Liver (tissue), 8 donors: ENCODE measurements at regions not wholly inside any gene's neighbourhood (a gene's known extent, or its start where the extent isn't known, plus 50 kb on each side); places are given as distances from the start of the nearest gene placed in this dataset.

Experiments used
- DNase-seq: peaks from one replicate; pipeline ENCODE4 v3.0.0-alpha.2; 2017; ENCODE audit warnings: low spot score
- H3K27ac ChIP-seq, 2 donors: one replicate each; pipeline ENCODE4 v1.7.0; 2013; ENCODE audit warnings: inconsistent platforms in 2 of 2, low read length in 2 of 2, control low read depth in 1 of 2, low read depth in 1 of 2, mild to moderate bottlenecking in 1 of 2
- H3K27me3 ChIP-seq, 4 donors: one replicate each; pipeline versions ENCODE4 v1.6.1 to v1.7.0; 2013; ENCODE audit warnings: low read length in 3 of 4, inconsistent platforms in 1 of 4, mild to moderate bottlenecking in 1 of 4, moderate library complexity in 1 of 4; ENCODE audit not compliant: control insufficient read depth in 4 of 4, insufficient read depth in 4 of 4
- H3K36me3 ChIP-seq, 4 donors: one replicate each; pipeline versions ENCODE4 v1.6.1 to v1.7.0; 2013; ENCODE audit warnings: low read length in 3 of 4, mild to moderate bottlenecking in 3 of 4, low read depth in 1 of 4, moderate library complexity in 1 of 4; ENCODE audit not compliant: control insufficient read depth in 4 of 4, insufficient read depth in 3 of 4
- H3K4me1 ChIP-seq, 4 donors: one replicate each; pipeline versions ENCODE4 v1.6.1 to v1.7.0; 2013; ENCODE audit warnings: low read length in 3 of 4, mild to moderate bottlenecking in 3 of 4, moderate library complexity in 1 of 4; ENCODE audit not compliant: control insufficient read depth in 4 of 4, insufficient read depth in 4 of 4
- H3K4me3 ChIP-seq, 3 donors: one replicate each; pipeline versions ENCODE4 v1.6.1 to v1.7.0; 2013; ENCODE audit warnings: low read length in 3 of 3, control low read depth in 1 of 3, low read depth in 1 of 3, mild to moderate bottlenecking in 1 of 3
- H3K9ac ChIP-seq, 2 donors: one replicate each; pipeline ENCODE4 v1.7.0; 2013; ENCODE audit warnings: low read length in 2 of 2, mild to moderate bottlenecking in 2 of 2, moderate library complexity in 2 of 2, control low read depth in 1 of 2, low read depth in 1 of 2
- H3K9me3 ChIP-seq, 4 donors: one replicate each; pipeline versions ENCODE4 v1.6.1 to v1.7.0; 2013; ENCODE audit warnings: low read length in 3 of 4; ENCODE audit not compliant: control insufficient read depth in 4 of 4
- ATF3 ChIP-seq: IDR thresholded peaks from 2 replicates; pipeline ENCODE4 v1.6.1; 2016; ENCODE audit warnings: antibody characterized with exemption
- CTCF ChIP-seq: fragments of 150-350 bp; IDR thresholded peaks from 2 replicates; pipeline ENCODE4 v1.5.1; 2017; ENCODE audit warnings: improper control_type of control experiment, low read depth, low read length; ENCODE audit not compliant: missing input control
- EGR1 ChIP-seq, 2 donors: IDR thresholded peaks; 2 replicates each; pipeline ENCODE4 v1.6.1; 2016 to 2018; ENCODE audit warnings: antibody characterized with exemption in 2 of 2, low read depth in 2 of 2
- FOXA1 ChIP-seq: IDR thresholded peaks from 2 replicates; pipeline ENCODE4 v1.6.1; 2016; ENCODE audit warnings: antibody characterized with exemption
- FOXA2 ChIP-seq: IDR thresholded peaks from 2 replicates; pipeline ENCODE4 v1.6.1; 2016; ENCODE audit warnings: antibody characterized with exemption
- GABPA ChIP-seq, 2 donors: IDR thresholded peaks in 1 of 2; conservative IDR thresholded peaks in 1 of 2; 2 replicates each; pipeline ENCODE4 v1.6.1; 2016; ENCODE audit warnings: antibody characterized with exemption in 2 of 2, mild to moderate bottlenecking in 1 of 2, moderate library complexity in 1 of 2
- HNF4A ChIP-seq, 2 donors: conservative IDR thresholded peaks; 2 replicates each; pipeline ENCODE4 v1.6.1; 2016; ENCODE audit warnings: antibody characterized with exemption in 2 of 2, mild to moderate bottlenecking in 2 of 2
- HNF4G ChIP-seq: IDR thresholded peaks from 2 replicates; pipeline ENCODE4 v1.6.1; 2016; ENCODE audit warnings: antibody characterized with exemption
- JUND ChIP-seq, 2 donors: IDR thresholded peaks; 2 replicates each; pipeline ENCODE4 v1.6.1; 2016; ENCODE audit warnings: antibody characterized with exemption in 2 of 2
- MAX ChIP-seq: IDR thresholded peaks from 2 replicates; pipeline ENCODE4 v1.6.1; 2016; ENCODE audit warnings: antibody characterized with exemption
- NR2F2 ChIP-seq: IDR thresholded peaks from 2 replicates; pipeline ENCODE4 v1.6.1; 2016; ENCODE audit warnings: antibody characterized with exemption
- RAD21 ChIP-seq, 2 donors: IDR thresholded peaks; 2 replicates each; pipeline ENCODE4 v1.6.1; 2016; ENCODE audit warnings: antibody characterized with exemption in 2 of 2, mild to moderate bottlenecking in 2 of 2
- REST ChIP-seq: IDR thresholded peaks from 2 replicates; pipeline ENCODE4 v1.6.1; 2016; ENCODE audit warnings: antibody characterized with exemption, mild to moderate bottlenecking
- RXRA ChIP-seq, 2 donors: IDR thresholded peaks; 2 replicates each; pipeline ENCODE4 v1.6.1; 2017 to 2018; ENCODE audit warnings: antibody characterized with exemption in 2 of 2, mild to moderate bottlenecking in 1 of 2
- SP1 ChIP-seq: IDR thresholded peaks from 2 replicates; pipeline ENCODE4 v1.6.1; 2018; ENCODE audit warnings: antibody characterized with exemption, mild to moderate bottlenecking
- TAF1 ChIP-seq: conservative IDR thresholded peaks from 2 replicates; pipeline ENCODE4 v1.6.1; 2016; ENCODE audit warnings: antibody characterized with exemption, mild to moderate bottlenecking
- YY1 ChIP-seq: IDR thresholded peaks from 2 replicates; pipeline ENCODE4 v1.6.1; 2016; ENCODE audit warnings: antibody characterized with exemption, mild to moderate bottlenecking
- ZBTB33 ChIP-seq: IDR thresholded peaks from 2 replicates; pipeline ENCODE4 v1.6.1; 2016; ENCODE audit warnings: antibody characterized with exemption
- WGBS: extraction: QIAGEN DNeasy Blood & Tissue Kit; methylation state at CpG from one replicate; pipeline ENCODE4 v1.1.7; 2013; 5-methylcytosine and 5-hydroxymethylcytosine counted together
- donor health status: healthy.
- donor health status: healthy.
- donor health status: healthy.
- donor health status: healthy.
- donor health status: healthy.

- no peak overlapping the region for H3K4me3 ChIP-seq
- TF ChIP-seq TAF1, result no peak
- no peak for TF ChIP-seq SP1
- TF ChIP-seq EGR1 (IDR thresholded peaks at IDR 0.05; ENCODE audit: low read depth in 2 of 2), result no peak
- no peak for TF ChIP-seq MAX
- no peak for TF ChIP-seq CTCF
- TF ChIP-seq REST, result no peak
- TF ChIP-seq YY1, result no peak
- TF ChIP-seq ATF3, result no peak
- TF ChIP-seq GABPA (IDR thresholded peaks at IDR 0.05 in 1 of 2, conservative IDR thresholded peaks at IDR 0.05 in 1 of 2), result no peak
- no peak for TF ChIP-seq RAD21 (IDR thresholded peaks at IDR 0.05)
- TF ChIP-seq HNF4A (conservative IDR thresholded peaks at IDR 0.05), result no peak
- no peak for TF ChIP-seq FOXA1
- no peak for TF ChIP-seq FOXA2
- TF ChIP-seq RXRA (IDR thresholded peaks at IDR 0.05), result no peak
- TF ChIP-seq ZBTB33, result no peak
- no peak for TF ChIP-seq JUND (IDR thresholded peaks at IDR 0.05)
- no peak for TF ChIP-seq NR2F2
- TF ChIP-seq HNF4G, result no peak
- DNase-seq, result no peak
- H3K27me3 ChIP-seq, result no peaks in the 10 kb centered on the region
- H3K9ac ChIP-seq, result no peak overlapping the region
- WGBS, result 94% methylated on average over 2 of the region's 2 CpGs
- H3K36me3 ChIP-seq, result no peaks in the 10 kb centered on the region
- H3K27ac ChIP-seq, result no peak overlapping the region
- no peaks in the 10 kb centered on the region for H3K4me1 ChIP-seq
- H3K9me3 ChIP-seq, result no peaks in the 10 kb centered on the region
These were observed 356.5 kb downstream of the PRELID2 start for GRCh38 chr5:145478651-145479050.
